ENCODE measurements at regions not wholly inside any gene's neighbourhood (a gene's known extent, or its start where the extent isn't known, plus 50 kb on each side); places are given as distances from the start of the nearest gene placed in this dataset.

GRCh38 chr10:107398115-107398514, 233.6 kb upstream of the SORCS1 start:
- TF ChIP-seq CEBPB (IDR thresholded peaks at IDR 0.05): no peak
- no peak for TF ChIP-seq CREB1 (IDR thresholded peaks at IDR 0.05; ENCODE audit: low read depth)
- no peak for TF ChIP-seq REST (IDR thresholded peaks at IDR 0.05; ENCODE audit: low read depth)

GRCh38 chr10:107391901-107392300, 227.4 kb upstream of the SORCS1 start:
- TF ChIP-seq REST (IDR thresholded peaks at IDR 0.05; ENCODE audit: low read depth): no peak
- no peak for TF ChIP-seq CEBPB (IDR thresholded peaks at IDR 0.05)
- no peak for TF ChIP-seq NFIC (IDR thresholded peaks at IDR 0.05)
- TF ChIP-seq ZBTB7A (IDR thresholded peaks at IDR 0.05; ENCODE audit: low read depth): no peak
- no peak for TF ChIP-seq EGR1 (IDR thresholded peaks at IDR 0.05)
- TF ChIP-seq RAD21 (IDR thresholded peaks at IDR 0.05; ENCODE audit: low read depth): no peak
- TF ChIP-seq USF1 (IDR thresholded peaks at IDR 0.05): no peak
- TF ChIP-seq TCF12 (IDR thresholded peaks at IDR 0.05; ENCODE audit: low read depth): no peak
- no peak for TF ChIP-seq TAF1 (IDR thresholded peaks at IDR 0.05; ENCODE audit: low read depth)
- no peak for TF ChIP-seq EP300 (IDR thresholded peaks at IDR 0.05; ENCODE audit: borderline replicate concordance)
- TF ChIP-seq CREB1 (IDR thresholded peaks at IDR 0.05; ENCODE audit: low read depth): no peak
- TF ChIP-seq TEAD4 (IDR thresholded peaks at IDR 0.05): no peak

- TF ChIP-seq CREB1 (IDR thresholded peaks at IDR 0.05; ENCODE audit: low read depth) (no peak), NFIC (IDR thresholded peaks at IDR 0.05) (no peak), FOXM1 (IDR thresholded peaks at IDR 0.05; ENCODE audit: borderline replicate concordance, low read depth) (no peak), TCF12 (IDR thresholded peaks at IDR 0.05; ENCODE audit: low read depth) (no peak), TAF1 (IDR thresholded peaks at IDR 0.05; ENCODE audit: low read depth) (no peak), TEAD4 (IDR thresholded peaks at IDR 0.05) (no peak), MAX (IDR thresholded peaks at IDR 0.05) (no peak), ZBTB7A (IDR thresholded peaks at IDR 0.05; ENCODE audit: low read depth) (no peak), USF1 (IDR thresholded peaks at IDR 0.05) (no peak), EP300 (IDR thresholded peaks at IDR 0.05; ENCODE audit: borderline replicate concordance) (no peak), RAD21 (IDR thresholded peaks at IDR 0.05; ENCODE audit: low read depth) (no peak), CEBPB (IDR thresholded peaks at IDR 0.05) (no peak), EGR1 (IDR thresholded peaks at IDR 0.05) (no peak), YY1 (IDR thresholded peaks at IDR 0.05; ENCODE audit: low read depth) (no peak), REST (IDR thresholded peaks at IDR 0.05; ENCODE audit: low read depth) (no peak)
Observed at GRCh38 chr10:107390563-107390962, 226.1 kb upstream of the SORCS1 start.

- TF ChIP-seq CEBPB (IDR thresholded peaks at IDR 0.05) (no peak), ZBTB7A (IDR thresholded peaks at IDR 0.05; ENCODE audit: low read depth) (no peak), CREB1 (IDR thresholded peaks at IDR 0.05; ENCODE audit: low read depth) (no peak), YY1 (IDR thresholded peaks at IDR 0.05; ENCODE audit: low read depth) (no peak), USF1 (IDR thresholded peaks at IDR 0.05) (no peak), REST (IDR thresholded peaks at IDR 0.05; ENCODE audit: low read depth) (no peak), EGR1 (IDR thresholded peaks at IDR 0.05) (no peak), TEAD4 (IDR thresholded peaks at IDR 0.05) (no peak), RAD21 (IDR thresholded peaks at IDR 0.05; ENCODE audit: low read depth) (no peak), FOXM1 (IDR thresholded peaks at IDR 0.05; ENCODE audit: borderline replicate concordance, low read depth) (no peak), NFIC (IDR thresholded peaks at IDR 0.05) (no peak), MAX (IDR thresholded peaks at IDR 0.05) (no peak), TAF1 (IDR thresholded peaks at IDR 0.05; ENCODE audit: low read depth) (no peak)
Observed at GRCh38 chr10:107383357-107383756, 218.9 kb upstream of the SORCS1 start.

Measured in Ishikawa (cell line).